LNCAP (cell line): ENCODE measurements at regions not wholly inside any gene's neighbourhood (a gene's known extent, or its start where the extent isn't known, plus 50 kb on each side); places are given as distances from the start of the nearest gene placed in this dataset.

ENCODE experiments used
- TF ChIP-seq, protein P1 (sequence below): fragments of 450-650 bp; IDR thresholded peaks from 2 replicates; pipeline ENCODE4 v1.5.1; 2017; ENCODE audit warnings: mild to moderate bottlenecking

DNA sequence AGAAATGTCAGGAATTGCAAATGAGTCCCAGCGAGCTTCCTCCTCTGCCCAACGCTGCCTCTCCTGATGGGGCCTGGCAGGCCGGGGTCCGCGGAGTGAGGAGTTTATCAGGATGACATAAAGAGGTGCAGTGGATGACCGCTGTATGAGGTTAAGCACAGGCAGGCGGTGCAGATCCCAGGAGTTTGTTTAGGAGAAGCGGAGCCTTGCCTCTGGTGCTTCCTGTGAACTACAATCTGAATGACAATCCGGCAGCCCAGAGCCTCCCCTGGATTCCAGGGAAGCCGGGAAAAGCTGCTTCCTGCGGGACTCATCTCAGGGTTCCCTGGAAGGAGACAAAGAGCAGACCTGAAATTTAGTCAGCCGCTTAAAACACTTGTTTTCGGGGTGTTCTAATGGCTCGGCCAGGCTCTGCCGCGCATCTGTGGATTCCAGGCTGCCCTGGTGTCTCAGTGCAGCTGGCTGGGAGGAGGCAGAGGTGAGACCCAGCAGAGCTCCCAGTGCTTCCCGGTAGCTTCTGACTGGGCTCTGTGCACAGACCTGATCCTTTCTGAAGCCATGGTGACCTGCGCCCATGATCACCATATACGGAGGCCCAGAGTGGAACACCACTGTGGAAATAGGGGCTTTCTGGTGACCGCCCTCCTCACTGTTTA is 69.8 kb upstream of the IRX4 start:
- TF ChIP-seq, protein P1, sequence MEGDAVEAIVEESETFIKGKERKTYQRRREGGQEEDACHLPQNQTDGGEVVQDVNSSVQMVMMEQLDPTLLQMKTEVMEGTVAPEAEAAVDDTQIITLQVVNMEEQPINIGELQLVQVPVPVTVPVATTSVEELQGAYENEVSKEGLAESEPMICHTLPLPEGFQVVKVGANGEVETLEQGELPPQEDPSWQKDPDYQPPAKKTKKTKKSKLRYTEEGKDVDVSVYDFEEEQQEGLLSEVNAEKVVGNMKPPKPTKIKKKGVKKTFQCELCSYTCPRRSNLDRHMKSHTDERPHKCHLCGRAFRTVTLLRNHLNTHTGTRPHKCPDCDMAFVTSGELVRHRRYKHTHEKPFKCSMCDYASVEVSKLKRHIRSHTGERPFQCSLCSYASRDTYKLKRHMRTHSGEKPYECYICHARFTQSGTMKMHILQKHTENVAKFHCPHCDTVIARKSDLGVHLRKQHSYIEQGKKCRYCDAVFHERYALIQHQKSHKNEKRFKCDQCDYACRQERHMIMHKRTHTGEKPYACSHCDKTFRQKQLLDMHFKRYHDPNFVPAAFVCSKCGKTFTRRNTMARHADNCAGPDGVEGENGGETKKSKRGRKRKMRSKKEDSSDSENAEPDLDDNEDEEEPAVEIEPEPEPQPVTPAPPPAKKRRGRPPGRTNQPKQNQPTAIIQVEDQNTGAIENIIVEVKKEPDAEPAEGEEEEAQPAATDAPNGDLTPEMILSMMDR, result no peak

GRCh38 chr5:1952021-1952420 is 69.3 kb upstream of the IRX4 start:
- TF ChIP-seq, protein P1, result no peak

DNA sequence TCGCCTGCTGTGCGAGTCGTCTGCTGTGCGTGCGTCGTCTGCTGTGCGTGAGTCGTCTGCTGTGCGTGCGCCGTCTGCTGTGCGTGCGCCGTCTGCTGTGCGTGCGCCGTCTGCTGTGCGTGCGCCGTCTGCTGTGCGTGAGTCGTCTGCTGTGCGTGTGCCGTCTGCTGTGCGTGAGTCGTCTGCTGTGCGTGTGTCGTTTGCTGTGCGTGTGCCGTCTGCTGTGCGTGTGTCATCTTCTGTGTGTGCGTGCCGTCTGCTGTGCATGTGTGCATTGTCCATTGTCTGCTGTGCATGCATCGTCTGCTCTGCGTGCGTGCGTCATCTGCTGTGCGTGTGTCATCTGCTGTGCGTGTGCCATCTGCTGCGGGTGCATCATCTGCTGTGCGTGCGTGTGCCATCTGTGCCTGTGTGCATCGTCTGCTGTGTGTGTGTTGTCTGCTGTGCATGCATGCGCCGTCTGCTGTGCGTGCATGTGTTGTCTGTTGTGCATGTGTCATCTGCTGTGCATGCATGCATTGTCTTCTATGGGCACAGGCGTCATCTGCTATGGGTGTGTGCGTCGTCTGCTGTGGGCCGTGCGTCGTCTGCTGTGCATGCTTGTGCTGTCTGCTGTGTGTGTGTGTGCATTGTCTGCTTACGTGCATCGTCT is 68.6 kb upstream of the IRX4 start:
- TF ChIP-seq, protein P1, result no peak

- TF ChIP-seq, protein P1, result no peak
Measured at GRCh38 chr5:1950708-1951103, 68.0 kb upstream of the IRX4 start.

GRCh38 chr5:1950096-1950707 is 67.5 kb upstream of the IRX4 start:
- TF ChIP-seq, protein P1, result no peak

DNA sequence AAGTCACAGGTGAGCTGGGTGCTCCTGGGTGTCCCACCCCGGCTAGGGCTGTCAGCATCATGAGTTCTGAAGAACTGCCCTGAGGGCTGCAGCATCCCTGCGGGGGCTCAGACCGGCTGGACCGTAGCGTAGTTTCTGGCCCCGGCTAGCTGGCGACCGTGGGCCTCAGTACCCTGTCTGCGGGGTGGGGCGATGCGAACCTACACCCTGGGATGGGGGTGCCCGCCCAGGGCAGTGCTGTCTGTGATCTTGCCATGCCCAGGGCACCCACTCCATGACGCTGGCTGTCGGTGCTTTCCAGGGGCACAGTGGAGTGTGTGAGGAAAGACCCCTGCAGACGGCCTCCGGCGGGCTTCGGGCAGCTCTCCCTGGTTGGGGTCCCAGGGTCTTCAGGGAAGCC is 66.5 kb upstream of the IRX4 start:
- TF ChIP-seq, protein P1, result no peak

- TF ChIP-seq, protein P1, result no peak
Measured at GRCh38 chr5:1948663-1949191, 66.0 kb upstream of the IRX4 start.
